Caki2 (cell line): ENCODE measurements at regions not wholly inside any gene's neighbourhood (a gene's known extent, or its start where the extent isn't known, plus 50 kb on each side); places are given as distances from the start of the nearest gene placed in this dataset.

Experiments
- DNase-seq: peaks from one replicate; pipeline ENCODE4 v3.0.0-alpha.2; 2015; ENCODE audit warnings: low read depth
- in situ Hi-C: cut with HindIII; loops from 2 replicates; pipeline ENCODE4 v1.10.0; 2016; ENCODE audit warnings: low sequenced_read_pairs, low pct_unique_long_range_greater_than_20kb, mixed read lengths

DNA sequence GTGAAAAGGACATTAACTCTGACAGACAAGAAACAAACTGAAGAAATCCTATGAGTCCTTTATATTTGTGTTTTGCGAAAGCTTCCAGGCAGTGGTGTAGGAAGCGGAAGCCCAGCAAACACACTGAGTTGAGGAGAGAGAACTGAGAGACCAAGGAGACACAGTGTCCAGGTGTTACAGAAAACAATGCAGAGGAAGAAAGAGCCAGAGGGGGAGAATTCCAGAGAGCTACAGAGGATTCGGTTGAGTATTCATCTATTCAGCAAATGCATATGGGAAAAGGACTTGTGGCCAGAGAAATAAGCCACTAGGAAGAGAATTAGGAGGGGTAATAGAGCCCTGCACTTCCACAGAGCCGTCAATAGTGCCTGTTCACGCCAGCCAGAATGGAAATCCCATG, 183.5 kb downstream of the LIG4 start:
- DNase-seq: no peak
- in situ Hi-C loops: no loop called here

- DNase-seq: no peak
- in situ Hi-C loops: no loop called here
These were observed 184.6 kb downstream of the LIG4 start for GRCh38 chr13:108030769-108031168.

- no peak for DNase-seq
- in situ Hi-C loops: no loop called here
These were observed 188.5 kb downstream of the LIG4 start for GRCh38 chr13:108026680-108027410.

GRCh38 chr13:108020027-108020426, 195.3 kb downstream of the LIG4 start:
- in situ Hi-C loops: no loop called here
- DNase-seq: no peak

DNA sequence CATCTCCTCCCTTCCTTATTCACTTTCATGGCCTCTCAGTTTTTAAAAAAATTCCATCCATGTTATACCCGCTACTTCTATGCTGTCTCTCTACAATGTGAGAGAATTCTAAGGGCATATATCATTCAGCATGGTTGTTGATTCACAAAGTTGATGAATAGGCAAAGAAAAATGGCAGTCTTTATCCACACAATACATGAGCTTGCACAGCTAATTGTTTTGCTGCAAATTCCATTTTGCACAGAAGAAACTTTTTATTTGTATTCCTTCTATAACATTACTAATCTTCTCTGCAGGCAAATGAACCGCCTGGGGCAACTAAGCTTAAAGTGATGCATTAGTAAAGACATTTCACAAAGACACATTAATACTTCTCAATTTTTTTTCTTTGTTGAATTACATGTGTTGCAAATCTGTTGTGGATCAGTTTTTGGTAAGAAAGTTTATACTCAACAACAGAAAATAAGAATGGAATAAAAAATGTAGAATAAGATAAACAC, 196.9 kb downstream of the LIG4 start:
- in situ Hi-C loops: no loop called here
- DNase-seq: no peak

- no peak for DNase-seq
- in situ Hi-C loops: no loop called here
These were observed 208.7 kb downstream of the LIG4 start for GRCh38 chr13:108006619-108007018.

GRCh38 chr13:108005231-108005630, 210.1 kb downstream of the LIG4 start:
- no peak for DNase-seq
- in situ Hi-C loops: no loop called here

DNA sequence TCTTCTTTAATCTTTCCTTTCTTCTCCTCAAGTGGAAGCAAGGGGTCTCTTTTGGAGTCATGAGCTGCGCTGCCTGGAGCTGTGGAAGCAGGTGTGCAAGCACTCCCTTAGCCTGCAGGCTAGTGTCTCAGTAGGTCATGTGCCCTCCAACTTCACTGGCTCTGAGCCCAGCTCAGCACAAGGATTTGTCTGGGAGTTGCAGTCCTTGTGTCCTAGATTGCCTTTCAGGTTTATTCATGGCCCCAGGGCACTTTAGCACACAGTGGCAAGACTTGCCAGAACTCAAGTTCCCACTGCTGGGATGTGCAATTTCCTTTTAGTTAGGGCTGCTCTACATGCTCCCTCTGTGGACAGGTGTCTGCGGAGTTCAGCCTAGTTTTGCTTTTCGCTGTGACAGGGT, 211.7 kb downstream of the LIG4 start:
- no peak for DNase-seq
- in situ Hi-C loops: no loop called here

GRCh38 chr13:108000998-108001397, 214.3 kb downstream of the LIG4 start:
- in situ Hi-C loops: no loop called here
- DNase-seq: no peak

GRCh38 chr13:107999751-108000150, 215.6 kb downstream of the LIG4 start:
- in situ Hi-C loops: no loop called here
- no peak for DNase-seq

DNA sequence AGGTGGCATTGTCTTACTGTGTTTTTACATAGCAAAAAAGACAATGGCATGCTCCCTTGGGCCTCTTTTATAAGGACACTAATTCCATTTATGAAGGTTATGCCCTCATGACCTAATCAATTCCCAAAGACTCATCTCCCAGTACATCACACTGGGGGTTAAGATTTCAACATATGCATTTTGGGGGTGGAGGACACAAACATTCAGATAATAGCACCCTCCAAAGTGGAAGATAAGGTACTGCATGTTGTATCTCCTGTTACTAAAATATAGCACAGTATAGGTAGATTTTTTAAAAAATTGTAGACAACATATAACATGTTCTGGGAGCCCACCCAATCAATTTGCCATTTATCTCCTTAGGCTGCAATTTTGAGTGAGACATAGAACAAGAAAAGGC, 221.2 kb downstream of the LIG4 start:
- DNase-seq: no peak
- in situ Hi-C loops: no loop called here

- no peak for DNase-seq
- in situ Hi-C loops: no loop called here
These were observed 221.9 kb downstream of the LIG4 start for GRCh38 chr13:107993239-107993949.

- no peak for DNase-seq
- in situ Hi-C loops: no loop called here
These were observed 222.8 kb downstream of the LIG4 start for GRCh38 chr13:107992542-107992941.

- no peak for DNase-seq
- in situ Hi-C loops: no loop called here
These were observed 238.2 kb downstream of the LIG4 start for GRCh38 chr13:107977071-107977574.

- in situ Hi-C loops: no loop called here
- no peak for DNase-seq
These were observed 238.7 kb downstream of the LIG4 start for GRCh38 chr13:107976628-107977027.

- in situ Hi-C loops: no loop called here
- no peak for DNase-seq
These were observed 240.9 kb downstream of the LIG4 start for GRCh38 chr13:107974409-107974808.

GRCh38 chr13:107969546-107969945, 245.8 kb downstream of the LIG4 start:
- DNase-seq: no peak
- in situ Hi-C loops: no loop called here

- no peak for DNase-seq
- in situ Hi-C loops: no loop called here
These were observed 246.9 kb downstream of the LIG4 start for GRCh38 chr13:107968470-107968869.

DNA sequence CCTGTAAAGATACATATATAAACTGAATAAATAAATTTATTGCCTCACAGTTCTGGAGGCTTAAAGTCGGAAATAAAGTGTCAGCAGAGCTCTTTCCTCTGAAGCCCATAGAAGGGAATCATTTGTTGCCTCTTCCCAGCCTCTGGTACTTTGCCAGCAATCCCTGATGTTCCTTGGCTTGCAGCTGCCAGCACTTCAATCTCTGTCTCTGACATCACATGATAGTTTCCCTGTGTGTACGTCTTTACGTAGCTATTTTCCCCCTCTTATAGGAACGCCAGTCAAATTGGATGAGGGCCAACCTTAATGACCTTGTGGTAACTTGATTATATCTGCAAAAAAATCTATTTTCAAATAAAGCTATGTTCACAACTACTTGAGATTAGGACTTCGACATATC, 250.9 kb downstream of the LIG4 start:
- in situ Hi-C loops: no loop called here
- no peak for DNase-seq
